ENCODE measurements at regions not wholly inside any gene's neighbourhood (a gene's known extent, or its start where the extent isn't known, plus 50 kb on each side); places are given as distances from the start of the nearest gene placed in this dataset.
"Not testable (repeated sequence)": the region's sequence is repeated elsewhere in the genome, so short reads cannot be mapped to it uniquely, and the experiment has no call there.

- DNase-seq (ENCODE audit: low read depth in 2 of 3, low spot score in 2 of 3), result no peak
Observed at GRCh38 chr6:27178860-27179259, 68.6 kb upstream of the PRSS16 start.

DNA sequence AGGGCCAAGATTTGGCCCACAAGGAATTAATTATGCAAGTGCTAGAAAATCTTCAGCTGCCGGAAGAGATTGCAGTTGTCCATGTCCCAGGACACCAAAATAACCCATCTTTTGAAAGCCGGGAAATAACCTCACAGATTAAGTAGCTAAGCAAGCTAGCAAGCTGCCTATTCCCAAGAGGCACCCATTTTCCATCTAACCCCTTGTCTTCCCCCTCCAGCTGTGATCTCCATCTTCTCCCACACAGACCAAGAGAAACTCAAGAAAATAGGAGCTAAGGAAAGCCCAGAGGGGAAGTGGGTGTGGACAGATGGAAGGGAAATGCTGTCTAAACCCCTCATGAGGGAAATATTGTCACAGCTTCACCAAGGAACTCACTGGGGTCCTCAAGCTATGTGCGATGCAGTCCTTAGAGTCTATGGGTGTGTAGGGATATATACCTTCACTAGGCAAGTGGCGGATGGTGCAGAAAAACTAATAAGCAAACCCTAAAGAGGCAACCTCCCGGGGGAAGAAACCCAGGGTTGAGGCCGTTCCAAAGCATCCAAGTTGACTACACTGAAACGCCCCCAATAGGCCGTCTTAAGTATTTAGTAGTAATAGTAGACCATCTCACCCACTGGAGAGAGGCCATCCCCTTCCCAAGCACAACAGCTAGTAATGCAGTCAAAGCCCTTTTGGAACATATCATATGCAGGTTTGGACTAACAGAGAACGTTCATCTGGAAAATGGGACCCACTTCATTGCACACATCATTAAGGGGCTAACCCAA is 64.3 kb upstream of the PRSS16 start:
- no peak for DNase-seq (ENCODE audit: low read depth in 2 of 3, low spot score in 2 of 3)

DNA sequence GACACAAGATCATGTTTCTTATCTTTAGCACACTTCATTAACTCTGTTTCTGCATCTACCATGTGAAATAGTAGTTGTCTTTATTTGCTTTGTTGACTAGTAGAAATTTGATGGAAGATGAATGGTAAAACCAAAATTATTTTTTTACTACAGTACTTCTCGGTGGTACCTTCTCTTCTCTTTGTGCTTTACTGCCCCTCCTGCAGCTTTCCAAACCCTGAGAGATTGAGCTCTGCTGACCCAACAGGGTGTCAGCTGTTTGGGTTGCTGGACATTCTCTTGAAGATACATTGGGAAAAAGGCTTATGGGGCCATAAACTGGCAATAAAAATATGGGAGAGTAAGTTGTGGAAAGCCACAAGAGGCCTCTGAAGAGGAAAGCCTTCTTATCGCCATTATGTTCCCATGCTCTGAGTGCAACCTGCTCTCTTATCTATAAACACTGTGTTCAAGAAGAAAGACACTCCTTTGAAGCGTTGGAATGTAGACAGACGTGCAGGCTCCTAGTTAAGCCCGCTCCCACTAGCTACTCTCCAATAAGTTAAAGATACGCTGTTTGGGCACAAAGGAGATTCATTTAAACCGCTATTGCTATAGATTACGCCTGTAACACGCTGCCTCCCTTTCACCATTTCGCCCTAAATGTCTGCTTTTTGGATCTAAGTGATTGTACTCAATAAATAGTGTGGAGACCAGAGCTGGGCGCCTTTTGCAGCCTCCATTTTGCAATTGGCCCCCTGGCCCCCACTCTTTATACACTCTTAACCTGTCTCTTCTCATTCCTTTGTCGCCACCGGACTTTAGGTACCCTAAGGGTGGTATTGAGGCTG is 60.1 kb upstream of the PRSS16 start:
- DNase-seq (ENCODE audit: low read depth in 2 of 3, low spot score in 2 of 3), result no peak

DNA sequence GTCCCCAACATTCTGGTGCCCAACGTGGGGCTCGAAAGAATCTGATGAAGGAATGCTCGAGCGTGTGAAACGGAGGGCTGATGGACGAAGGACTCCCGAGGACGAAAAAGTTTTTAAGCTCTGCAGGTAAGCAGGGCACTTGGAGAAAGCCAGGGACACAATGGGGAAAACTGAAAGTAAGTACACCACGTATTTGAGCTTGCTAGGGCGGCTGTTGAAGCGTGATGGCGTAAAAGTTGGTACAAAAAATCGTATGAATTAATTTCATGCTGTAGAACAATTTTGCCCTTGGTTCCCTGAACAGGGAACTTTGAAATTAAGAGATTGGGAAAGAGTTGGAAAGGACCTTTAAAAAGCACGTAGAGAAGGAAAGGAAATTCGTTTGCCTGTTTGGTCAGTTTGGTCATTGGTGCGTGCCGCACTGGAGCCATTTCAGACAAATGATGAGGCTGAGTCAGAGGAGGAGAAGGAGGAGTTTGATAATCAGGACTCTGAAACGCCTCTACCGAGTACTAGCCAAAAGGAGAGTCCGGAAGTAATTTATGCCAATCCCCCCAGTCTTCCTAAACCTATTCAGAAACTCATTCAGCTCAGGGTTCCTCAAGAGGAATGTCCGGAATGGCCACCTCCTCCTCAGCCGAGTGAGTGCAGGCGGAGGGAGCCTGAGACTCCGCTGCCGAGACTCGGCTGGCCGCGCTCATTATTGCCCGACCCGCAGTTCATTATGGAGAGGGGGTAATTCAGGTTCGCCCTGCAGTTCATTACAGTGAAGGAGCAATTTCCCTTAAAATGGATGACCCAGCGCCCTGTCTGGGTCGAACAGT is 59.2 kb upstream of the PRSS16 start:
- peak in 2 of 3 donors; percentile 50 to 56 for DNase-seq (ENCODE audit: low read depth in 2 of 3, low spot score in 2 of 3)

- DNase-seq (ENCODE audit: low read depth in 2 of 3, low spot score in 2 of 3), result peak in 2 of 3 donors; percentile 76 to 89
Observed at GRCh38 chr6:27188885-27189418, 58.5 kb upstream of the PRSS16 start.

DNA sequence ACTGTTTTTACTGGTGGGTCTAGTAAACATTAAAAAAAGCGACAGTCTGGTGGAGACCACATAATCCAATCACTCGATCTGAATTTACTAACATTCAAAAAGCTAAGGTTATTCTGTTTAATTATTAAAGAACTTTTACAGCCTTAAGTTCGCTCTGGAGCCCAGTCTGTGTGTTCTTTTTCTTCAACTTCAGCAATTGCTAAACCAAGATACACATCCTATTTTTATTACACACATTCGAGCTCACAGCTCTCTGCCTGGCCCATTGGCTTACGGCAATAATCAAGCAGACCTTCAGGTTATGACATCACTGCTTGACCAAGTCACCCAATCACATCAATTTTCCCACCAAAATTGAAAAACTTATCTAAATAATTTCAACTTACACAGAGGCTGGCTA is 57.4 kb upstream of the PRSS16 start:
- DNase-seq (ENCODE audit: low read depth in 2 of 3, low spot score in 2 of 3), result no peak

- not testable (repeated sequence) for DNase-seq (ENCODE audit: low read depth in 2 of 3, low spot score in 2 of 3)
Observed at GRCh38 chr6:27194453-27194852, 53.0 kb upstream of the PRSS16 start.

- DNase-seq (ENCODE audit: low read depth in 2 of 3, low spot score in 2 of 3), result not testable (repeated sequence)
Observed at GRCh38 chr6:27195547-27195946, 52.0 kb upstream of the PRSS16 start.

Small RNA genes in the stretch of these regions (small RNA-seq; reads per million reads assigned to genes)
- gene MIR3143, result 1.4 reads per million, percentile 50 among the genes with 10 or more reads in this experiment
- gene RNU2-62P, result 6.2 reads per million, percentile 89 among the genes with 10 or more reads in this experiment
